WERI-Rb-1 (cell line): ENCODE measurements at regions not wholly inside any gene's neighbourhood (a gene's known extent, or its start where the extent isn't known, plus 50 kb on each side); places are given as distances from the start of the nearest gene placed in this dataset.

Experiments used
- DNase-seq: peaks from one replicate; pipeline ENCODE4 v3.0.0-alpha.2; 2020
- H3K27ac ChIP-seq: fragments of 250-450 bp; sonication (Bioruptor Pico); 2 replicates; pipeline ENCODE4 v1.5.1; 2020; ENCODE audit warnings: mild to moderate bottlenecking, moderate library complexity
- H3K27me3 ChIP-seq: fragments of 250-450 bp; sonication (Bioruptor Pico); 2 replicates; pipeline ENCODE4 v1.5.1; 2021; ENCODE audit warnings: mild to moderate bottlenecking, low read depth, moderate library complexity; ENCODE audit not compliant: insufficient read depth, severe bottlenecking
- H3K36me3 ChIP-seq: fragments of 250-450 bp; sonication (Bioruptor Pico); 2 replicates; pipeline ENCODE4 v1.5.1; 2020; ENCODE audit warnings: mild to moderate bottlenecking, moderate library complexity
- H3K4me3 ChIP-seq: 2 replicates; pipeline ENCODE4 v1.5.1; 2011; ENCODE audit warnings: low read depth, mild to moderate bottlenecking, control low read depth, low read length
- H3K9me3 ChIP-seq: fragments of 250-450 bp; sonication (Bioruptor Pico); 2 replicates; pipeline ENCODE4 v1.5.1; 2021; ENCODE audit warnings: mild to moderate bottlenecking, moderate library complexity; ENCODE audit not compliant: severe bottlenecking
- TF ChIP-seq, protein P1 (sequence below): IDR thresholded peaks from 2 replicates; pipeline ENCODE4 v1.5.1; 2011; ENCODE audit warnings: low read depth, mild to moderate bottlenecking, control low read depth, inconsistent platforms, low read length

DNA sequence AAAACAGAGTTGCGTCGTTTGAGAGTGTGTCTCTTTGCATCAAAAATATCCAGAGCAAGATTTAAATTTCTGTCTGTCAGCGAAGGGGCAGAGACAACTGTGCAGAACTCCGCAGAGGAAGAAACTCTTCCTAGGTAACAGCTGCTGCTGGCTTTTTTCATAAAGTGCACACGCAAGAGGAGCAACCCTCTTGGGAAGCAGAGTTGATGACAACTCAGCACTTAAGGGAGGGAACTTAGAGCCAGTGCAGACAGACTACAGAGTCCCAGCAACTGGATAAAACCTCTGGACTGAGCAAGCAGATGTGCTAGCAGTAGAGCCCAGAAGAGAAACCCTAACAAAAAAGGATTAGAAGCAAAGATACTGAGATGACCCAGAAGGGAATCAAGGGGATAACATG is 337.1 kb downstream of the PCNX1 start:
- no peak overlapping the region for H3K4me3 ChIP-seq
- no peak for DNase-seq
- no peaks in the 10 kb centered on the region for H3K36me3 ChIP-seq
- no peak overlapping the region for H3K27ac ChIP-seq
- H3K27me3 ChIP-seq: no peaks in the 10 kb centered on the region
- no peaks in the 10 kb centered on the region for H3K9me3 ChIP-seq
- TF ChIP-seq, protein P1, sequence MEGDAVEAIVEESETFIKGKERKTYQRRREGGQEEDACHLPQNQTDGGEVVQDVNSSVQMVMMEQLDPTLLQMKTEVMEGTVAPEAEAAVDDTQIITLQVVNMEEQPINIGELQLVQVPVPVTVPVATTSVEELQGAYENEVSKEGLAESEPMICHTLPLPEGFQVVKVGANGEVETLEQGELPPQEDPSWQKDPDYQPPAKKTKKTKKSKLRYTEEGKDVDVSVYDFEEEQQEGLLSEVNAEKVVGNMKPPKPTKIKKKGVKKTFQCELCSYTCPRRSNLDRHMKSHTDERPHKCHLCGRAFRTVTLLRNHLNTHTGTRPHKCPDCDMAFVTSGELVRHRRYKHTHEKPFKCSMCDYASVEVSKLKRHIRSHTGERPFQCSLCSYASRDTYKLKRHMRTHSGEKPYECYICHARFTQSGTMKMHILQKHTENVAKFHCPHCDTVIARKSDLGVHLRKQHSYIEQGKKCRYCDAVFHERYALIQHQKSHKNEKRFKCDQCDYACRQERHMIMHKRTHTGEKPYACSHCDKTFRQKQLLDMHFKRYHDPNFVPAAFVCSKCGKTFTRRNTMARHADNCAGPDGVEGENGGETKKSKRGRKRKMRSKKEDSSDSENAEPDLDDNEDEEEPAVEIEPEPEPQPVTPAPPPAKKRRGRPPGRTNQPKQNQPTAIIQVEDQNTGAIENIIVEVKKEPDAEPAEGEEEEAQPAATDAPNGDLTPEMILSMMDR: no peak

DNA sequence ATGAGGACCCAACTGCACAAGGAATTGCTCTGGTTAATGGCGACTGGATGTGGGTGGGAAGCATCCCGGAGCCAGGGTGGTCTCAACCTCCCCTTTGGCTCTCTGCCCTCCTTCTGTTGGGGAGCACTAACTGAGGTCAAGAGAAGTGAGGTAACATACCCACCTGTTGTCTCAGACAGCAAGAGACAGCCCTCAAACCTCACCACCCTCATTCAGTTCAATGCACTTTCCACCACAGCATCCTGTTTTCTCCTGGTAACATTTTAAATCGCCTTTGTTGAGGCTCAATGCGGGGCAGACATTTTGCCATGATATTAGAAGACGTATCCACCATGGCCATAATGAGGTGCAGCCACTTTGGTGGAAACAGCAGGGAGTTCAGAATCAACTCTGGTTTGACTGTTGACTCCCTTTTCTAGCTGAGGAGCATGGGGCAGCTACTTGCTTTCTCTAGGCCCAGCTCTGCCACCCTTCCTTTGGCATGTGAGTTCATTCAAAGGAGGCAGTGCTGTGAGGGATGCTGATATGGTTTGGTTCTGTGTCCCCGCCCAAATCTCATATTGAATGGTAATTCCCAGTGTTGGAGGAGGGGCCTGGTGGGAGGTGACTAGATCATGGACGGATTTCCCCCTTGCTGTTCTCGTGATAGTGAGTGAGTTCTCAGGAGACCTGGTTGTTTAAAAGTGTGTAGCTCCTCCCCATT is 338.6 kb downstream of the PCNX1 start:
- Histone ChIP-seq H3K4me3 (no peak overlapping the region), H3K36me3 (no peaks in the 10 kb centered on the region), H3K27me3 (no peaks in the 10 kb centered on the region), H3K9me3 (no peaks in the 10 kb centered on the region), H3K27ac (no peak overlapping the region)
- TF ChIP-seq, protein P1: no peak
- no peak for DNase-seq

DNA sequence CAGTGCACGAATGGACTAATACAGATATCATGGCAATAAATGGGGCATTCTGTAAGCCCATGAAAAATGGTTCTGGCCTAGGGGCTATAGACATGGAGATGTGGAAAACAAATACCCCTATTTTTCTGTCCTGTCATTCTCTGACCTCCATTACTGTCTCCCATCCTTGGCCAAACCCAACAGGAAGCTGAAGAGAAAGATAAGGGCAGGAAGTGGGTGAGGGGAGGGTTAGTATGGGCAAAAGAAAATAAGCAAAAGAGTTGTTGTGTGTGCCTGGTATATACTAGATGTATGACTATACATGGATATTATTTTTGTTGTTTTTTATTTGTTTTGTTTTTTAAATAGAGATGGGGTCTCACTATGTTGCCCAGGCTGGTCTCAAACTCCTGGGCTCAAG is 339.3 kb downstream of the PCNX1 start:
- DNase-seq: no peak
- H3K27ac ChIP-seq: no peak overlapping the region
- TF ChIP-seq, protein P1: no peak
- H3K4me3 ChIP-seq: no peak overlapping the region
- H3K36me3 ChIP-seq: no peaks in the 10 kb centered on the region
- H3K27me3 ChIP-seq: no peaks in the 10 kb centered on the region
- no peaks in the 10 kb centered on the region for H3K9me3 ChIP-seq

DNA sequence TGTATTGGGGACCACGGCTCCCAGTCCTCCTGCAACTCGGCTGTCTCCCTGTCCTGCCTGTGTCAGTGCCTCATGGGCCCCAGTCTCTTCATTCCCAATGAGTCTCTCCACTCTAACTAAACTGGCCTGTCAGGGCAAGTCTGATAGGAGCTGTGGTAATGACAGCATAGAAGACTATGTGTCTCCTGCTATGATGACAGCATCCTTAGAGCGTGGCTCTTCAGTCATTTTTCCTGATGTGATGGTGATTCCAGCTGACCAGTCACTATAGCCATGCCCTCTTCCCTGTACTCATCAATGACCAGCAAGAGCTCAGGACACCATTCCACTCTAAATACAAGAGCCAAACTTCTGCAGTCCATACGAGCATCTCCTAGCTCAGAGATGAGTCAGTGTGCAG is 339.8 kb downstream of the PCNX1 start:
- Histone ChIP-seq H3K4me3 (no peak overlapping the region), H3K27me3 (no peaks in the 10 kb centered on the region), H3K36me3 (no peaks in the 10 kb centered on the region), H3K9me3 (no peaks in the 10 kb centered on the region), H3K27ac (no peak overlapping the region)
- TF ChIP-seq, protein P1: no peak
- DNase-seq: no peak

- Histone ChIP-seq H3K9me3 (no peaks in the 10 kb centered on the region), H3K27ac (no peak overlapping the region), H3K4me3 (no peak overlapping the region), H3K36me3 (no peaks in the 10 kb centered on the region), H3K27me3 (no peaks in the 10 kb centered on the region)
- TF ChIP-seq, protein P1: no peak
- DNase-seq: no peak
Measured at GRCh38 chr14:71248194-71248593, 340.9 kb downstream of the PCNX1 start.

DNA sequence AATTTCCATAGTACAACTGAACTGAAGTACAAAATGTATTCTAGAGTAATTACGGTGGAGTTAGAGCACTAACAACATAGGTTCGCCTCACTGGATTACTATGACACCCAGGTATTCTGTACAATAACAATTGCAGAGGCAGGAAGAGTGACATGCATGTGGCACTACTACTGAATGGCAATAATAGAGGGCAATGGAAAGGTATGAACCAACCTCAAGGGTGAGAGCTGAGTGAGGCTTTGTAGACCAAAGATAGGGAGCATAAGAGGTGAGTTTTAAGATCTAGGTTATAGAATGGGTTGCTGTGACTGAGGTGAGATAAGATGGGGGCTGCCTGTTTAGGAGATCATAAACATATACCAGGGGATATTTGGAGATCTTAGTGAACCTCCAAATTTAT is 343.1 kb downstream of the PCNX1 start:
- H3K9me3 ChIP-seq: no peaks in the 10 kb centered on the region
- no peaks in the 10 kb centered on the region for H3K36me3 ChIP-seq
- H3K27ac ChIP-seq: no peak overlapping the region
- TF ChIP-seq, protein P1: no peak
- DNase-seq: no peak
- H3K27me3 ChIP-seq: no peaks in the 10 kb centered on the region
- no peak overlapping the region for H3K4me3 ChIP-seq
